ENCODE measurements at regions not wholly inside any gene's neighbourhood (a gene's known extent, or its start where the extent isn't known, plus 50 kb on each side); places are given as distances from the start of the nearest gene placed in this dataset.

DNA sequence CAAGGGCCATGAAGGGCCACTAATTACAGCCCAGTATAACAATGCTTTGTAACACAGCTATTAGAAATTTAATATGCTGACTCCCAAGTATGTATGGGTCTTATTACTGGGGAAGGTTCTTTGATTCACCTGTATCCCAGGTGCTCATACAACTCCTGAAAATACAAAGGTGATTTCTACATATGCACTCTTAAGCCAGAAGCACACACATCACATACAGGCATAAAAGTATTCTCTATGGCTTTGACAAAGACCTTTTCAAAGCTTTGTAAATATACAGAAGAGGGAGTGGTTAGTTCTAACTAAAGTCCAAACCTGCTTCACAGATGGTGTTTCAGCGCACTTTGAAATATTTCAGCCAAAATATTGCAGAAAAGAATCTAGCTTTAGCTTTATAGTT, 191.5 kb downstream of the SNCA start:
- TF ChIP-seq, protein P1, sequence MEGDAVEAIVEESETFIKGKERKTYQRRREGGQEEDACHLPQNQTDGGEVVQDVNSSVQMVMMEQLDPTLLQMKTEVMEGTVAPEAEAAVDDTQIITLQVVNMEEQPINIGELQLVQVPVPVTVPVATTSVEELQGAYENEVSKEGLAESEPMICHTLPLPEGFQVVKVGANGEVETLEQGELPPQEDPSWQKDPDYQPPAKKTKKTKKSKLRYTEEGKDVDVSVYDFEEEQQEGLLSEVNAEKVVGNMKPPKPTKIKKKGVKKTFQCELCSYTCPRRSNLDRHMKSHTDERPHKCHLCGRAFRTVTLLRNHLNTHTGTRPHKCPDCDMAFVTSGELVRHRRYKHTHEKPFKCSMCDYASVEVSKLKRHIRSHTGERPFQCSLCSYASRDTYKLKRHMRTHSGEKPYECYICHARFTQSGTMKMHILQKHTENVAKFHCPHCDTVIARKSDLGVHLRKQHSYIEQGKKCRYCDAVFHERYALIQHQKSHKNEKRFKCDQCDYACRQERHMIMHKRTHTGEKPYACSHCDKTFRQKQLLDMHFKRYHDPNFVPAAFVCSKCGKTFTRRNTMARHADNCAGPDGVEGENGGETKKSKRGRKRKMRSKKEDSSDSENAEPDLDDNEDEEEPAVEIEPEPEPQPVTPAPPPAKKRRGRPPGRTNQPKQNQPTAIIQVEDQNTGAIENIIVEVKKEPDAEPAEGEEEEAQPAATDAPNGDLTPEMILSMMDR (IDR thresholded peaks at IDR 0.05 in 8 of 11, conservative IDR thresholded peaks at IDR 0.05 in 3 of 11), result no peak
- no peak for TF ChIP-seq POLR2A (IDR thresholded peaks at IDR 0.05)
- no peak for TF ChIP-seq POLR2AphosphoS5 (IDR thresholded peaks at IDR 0.05)
